HEK293 (cell line): ENCODE measurements at regions not wholly inside any gene's neighbourhood (a gene's known extent, or its start where the extent isn't known, plus 50 kb on each side); places are given as distances from the start of the nearest gene placed in this dataset.

ENCODE experiments used
- CTCF ChIP-seq: fragments of 450-650 bp; formaldehyde crosslinking; IDR thresholded peaks from 2 replicates; pipeline ENCODE4 v1.5.1; 2016; ENCODE audit warnings: missing biosample characterization, missing genetic modification characterization
- PBX3 ChIP-seq: sonication (generic); formaldehyde crosslinking; IDR thresholded peaks from 2 replicates; pipeline ENCODE4 v1.8.1; 2022; ENCODE audit warnings: mild to moderate bottlenecking, moderate library complexity, missing genetic modification reagents
- ZFP69B ChIP-seq: fragments of 450-650 bp; formaldehyde crosslinking; IDR thresholded peaks from 2 replicates; pipeline ENCODE4 v1.5.1; 2016; ENCODE audit warnings: missing biosample characterization, missing genetic modification characterization
- ZNF302 ChIP-seq: fragments of 450-650 bp; formaldehyde crosslinking; IDR thresholded peaks from 2 replicates; pipeline ENCODE4 v1.5.1; 2016; ENCODE audit warnings: missing biosample characterization, missing genetic modification characterization, low read depth
- ZNF621 ChIP-seq: fragments of 450-650 bp; formaldehyde crosslinking; IDR thresholded peaks from 2 replicates; pipeline ENCODE4 v1.5.1; 2017; ENCODE audit warnings: missing biosample characterization, missing genetic modification characterization
- ZNF776 ChIP-seq: fragments of 450-650 bp; formaldehyde crosslinking; IDR thresholded peaks from 2 replicates; pipeline ENCODE4 v1.5.0; 2017; ENCODE audit warnings: missing biosample characterization, missing genetic modification characterization, borderline replicate concordance

GRCh38 chr1:29544406-29544805 is 308.1 kb downstream of the PTPRU start:
- TF ChIP-seq ZNF621 (tag by site-specific recombination), result no peak
- TF ChIP-seq CTCF (tag by site-specific recombination), result no peak
- no peak for TF ChIP-seq ZNF302 (tag by site-specific recombination)
- TF ChIP-seq ZNF776 (tag by site-specific recombination), result no peak
- no peak for TF ChIP-seq ZFP69B
- no peak for TF ChIP-seq PBX3 (CRISPR knock-in tag)
